ENCODE measurements at regions not wholly inside any gene's neighbourhood (a gene's known extent, or its start where the extent isn't known, plus 50 kb on each side); places are given as distances from the start of the nearest gene placed in this dataset.

GRCh38 chr1:170790175-170790574, 126.2 kb downstream of the PRRX1 start:
- no peak for TF ChIP-seq POLR2A (IDR thresholded peaks at IDR 0.05; ENCODE audit: extremely low read depth, insufficient read length)
- no peak for TF ChIP-seq CTCF (IDR thresholded peaks at IDR 0.05; ENCODE audit: low read depth, low read length)
- no peak for TF ChIP-seq MYC (IDR thresholded peaks at IDR 0.05; ENCODE audit: low read depth, low read length)
- no peak for TF ChIP-seq MAX (IDR thresholded peaks at IDR 0.05; ENCODE audit: low read depth, low read length)
